ENCODE measurements at regions not wholly inside any gene's neighbourhood (a gene's known extent, or its start where the extent isn't known, plus 50 kb on each side); places are given as distances from the start of the nearest gene placed in this dataset.

GRCh38 chr21:40915114-40915513 lies 68.2 kb upstream of the DSCAM start (continued):
- no peak for TF ChIP-seq THAP7 (CRISPR knock-in tag; IDR thresholded peaks at IDR 0.05)
- TF ChIP-seq SKIL (CRISPR knock-in tag; IDR thresholded peaks at IDR 0.05; ENCODE audit: borderline replicate concordance) = no peak
- TF ChIP-seq ZBTB8A (CRISPR knock-in tag; IDR thresholded peaks at IDR 0.05; ENCODE audit: borderline replicate concordance, low read depth) = no peak
- no peak for TF ChIP-seq HOXD1 (CRISPR knock-in tag; IDR thresholded peaks at IDR 0.05)
- no peak for TF ChIP-seq ZSCAN20 (CRISPR knock-in tag; IDR thresholded peaks at IDR 0.05; ENCODE audit: borderline replicate concordance)
- no peak for TF ChIP-seq CCAR2 (optimal IDR thresholded peaks at IDR 0.05; ENCODE audit: low read depth, low read length)
- no peak for TF ChIP-seq RXRA (CRISPR knock-in tag; IDR thresholded peaks at IDR 0.05)
- no peak for TF ChIP-seq AFF4 (CRISPR knock-in tag; IDR thresholded peaks at IDR 0.05)

Data from HepG2 (cell line).